NCI-H1436 treated with DMSO at 0.1 percent for 48 hours (cell line): ENCODE measurements at regions not wholly inside any gene's neighbourhood (a gene's known extent, or its start where the extent isn't known, plus 50 kb on each side); places are given as distances from the start of the nearest gene placed in this dataset.

Experiments
- DNase-seq: peaks from one replicate; lab custom pipeline; 2025; lab: John Stamatoyannopoulos, UW

DNA sequence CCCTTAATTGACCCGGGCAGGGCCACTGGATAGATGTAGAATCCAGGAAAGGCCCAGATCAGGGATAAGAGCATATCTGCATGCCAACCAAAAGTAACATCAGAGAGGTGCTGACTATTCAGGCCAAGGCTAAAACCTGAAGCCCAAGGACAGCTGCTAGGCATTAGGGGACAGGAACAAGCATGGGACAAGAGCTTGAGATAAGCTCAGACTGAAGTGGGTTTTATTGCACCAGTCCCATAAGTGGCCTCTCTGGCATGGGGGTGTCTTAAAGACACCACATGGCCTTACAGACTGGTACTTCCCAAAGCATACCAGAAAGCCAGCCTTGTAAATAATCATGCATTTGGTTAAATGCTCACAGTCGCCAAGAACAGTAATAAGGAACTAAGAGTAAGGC lies 376.1 kb downstream of the FBXW7 start:
- no peak for DNase-seq

DNA sequence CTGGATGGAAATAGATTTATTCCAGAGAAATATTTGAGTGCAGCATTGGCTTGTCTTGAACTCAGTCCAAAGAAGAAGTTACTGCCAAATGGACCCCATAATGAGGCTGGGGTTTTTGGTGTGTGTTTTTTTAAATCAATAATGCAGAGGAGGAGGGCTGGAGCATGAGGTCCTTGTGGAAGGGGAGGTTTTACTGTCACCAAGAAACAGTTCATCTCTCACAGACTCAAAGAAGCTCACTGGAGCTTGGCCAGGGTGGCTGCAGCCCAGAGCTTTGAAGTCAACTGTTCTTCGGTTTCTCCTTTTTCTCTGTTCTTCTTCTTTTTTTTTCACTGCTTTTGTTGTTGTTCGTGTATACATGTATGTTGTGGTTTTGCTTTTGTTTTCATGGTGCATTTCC lies 377.7 kb downstream of the FBXW7 start:
- DNase-seq = no peak

DNA sequence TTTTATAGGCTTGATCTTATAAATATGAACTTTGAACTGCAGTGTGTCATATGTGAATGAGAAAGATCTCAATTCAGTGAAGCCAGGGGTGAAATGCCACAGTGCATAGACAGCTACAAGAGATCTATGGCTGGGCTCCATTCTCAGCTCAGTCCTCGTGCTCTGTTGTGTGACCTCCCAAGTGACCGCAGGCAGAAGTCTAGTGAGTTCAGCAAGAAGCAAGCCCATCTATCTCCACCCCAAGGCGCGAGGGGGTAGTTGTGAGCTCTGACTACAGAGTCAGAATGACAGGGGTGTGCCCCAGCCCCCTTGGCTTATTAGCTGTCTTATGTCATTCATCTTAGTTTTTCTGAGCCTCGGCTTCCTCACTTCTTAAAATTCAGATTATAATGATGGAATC lies 378.3 kb downstream of the FBXW7 start:
- DNase-seq = no peak

DNA sequence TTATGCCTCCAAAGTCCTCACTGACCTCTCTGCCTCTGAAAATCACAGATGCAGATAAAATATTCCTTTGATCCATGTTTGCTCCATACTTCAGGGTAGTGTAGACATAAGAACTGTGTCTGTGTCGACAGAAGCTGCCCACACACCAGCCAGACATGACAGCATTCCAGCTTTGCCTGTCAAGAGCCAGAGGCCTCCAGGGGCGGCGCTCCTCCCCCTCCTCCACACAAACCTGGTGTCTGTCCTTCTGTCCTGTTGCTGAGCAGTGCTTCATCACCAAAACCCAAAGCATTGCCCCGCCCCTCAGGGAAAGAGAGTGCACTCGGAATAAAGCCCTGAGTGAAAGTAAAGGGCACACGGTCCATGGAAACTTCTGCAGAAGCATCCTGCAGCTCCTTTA lies 379.4 kb downstream of the FBXW7 start:
- no peak for DNase-seq

DNA sequence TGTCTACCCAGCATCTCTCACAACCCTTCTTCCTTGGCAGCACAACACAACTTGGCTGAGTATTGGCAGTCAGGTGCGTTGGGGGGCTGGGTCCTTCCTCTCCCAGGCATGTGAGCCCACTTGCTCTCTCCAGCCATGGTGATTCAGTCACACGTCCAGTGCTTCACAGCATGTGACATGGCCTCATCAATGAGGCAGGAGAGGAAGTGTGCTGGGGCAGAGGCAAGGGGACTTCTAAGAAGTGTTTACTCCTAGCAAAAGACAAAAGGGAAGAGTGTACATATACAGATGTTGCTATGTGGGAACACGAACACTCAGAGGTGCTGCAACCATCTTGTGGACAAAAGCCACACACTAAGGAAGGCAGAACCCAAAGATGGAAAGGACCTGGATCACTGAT lies 380.8 kb downstream of the FBXW7 start:
- DNase-seq = no peak

DNA sequence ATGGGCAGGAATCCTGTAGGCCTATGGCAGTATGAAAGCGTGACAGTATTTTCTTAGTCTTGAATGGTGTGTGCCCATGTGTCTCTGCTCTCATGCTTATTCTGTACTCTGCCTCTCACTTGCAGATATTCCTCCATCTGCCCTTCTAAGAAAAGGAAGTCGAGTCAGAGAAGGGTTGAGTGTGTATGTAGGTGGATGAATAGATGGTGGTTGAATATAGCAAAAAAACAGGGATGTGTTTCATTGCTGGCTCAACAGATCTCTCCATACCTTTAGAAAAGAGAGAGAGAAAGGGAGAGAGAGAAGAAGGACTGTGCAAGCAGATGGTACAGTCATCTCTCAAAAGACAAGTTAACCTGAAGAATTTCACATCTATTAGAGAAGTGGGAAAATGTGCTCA lies 381.5 kb downstream of the FBXW7 start:
- DNase-seq = no peak

DNA sequence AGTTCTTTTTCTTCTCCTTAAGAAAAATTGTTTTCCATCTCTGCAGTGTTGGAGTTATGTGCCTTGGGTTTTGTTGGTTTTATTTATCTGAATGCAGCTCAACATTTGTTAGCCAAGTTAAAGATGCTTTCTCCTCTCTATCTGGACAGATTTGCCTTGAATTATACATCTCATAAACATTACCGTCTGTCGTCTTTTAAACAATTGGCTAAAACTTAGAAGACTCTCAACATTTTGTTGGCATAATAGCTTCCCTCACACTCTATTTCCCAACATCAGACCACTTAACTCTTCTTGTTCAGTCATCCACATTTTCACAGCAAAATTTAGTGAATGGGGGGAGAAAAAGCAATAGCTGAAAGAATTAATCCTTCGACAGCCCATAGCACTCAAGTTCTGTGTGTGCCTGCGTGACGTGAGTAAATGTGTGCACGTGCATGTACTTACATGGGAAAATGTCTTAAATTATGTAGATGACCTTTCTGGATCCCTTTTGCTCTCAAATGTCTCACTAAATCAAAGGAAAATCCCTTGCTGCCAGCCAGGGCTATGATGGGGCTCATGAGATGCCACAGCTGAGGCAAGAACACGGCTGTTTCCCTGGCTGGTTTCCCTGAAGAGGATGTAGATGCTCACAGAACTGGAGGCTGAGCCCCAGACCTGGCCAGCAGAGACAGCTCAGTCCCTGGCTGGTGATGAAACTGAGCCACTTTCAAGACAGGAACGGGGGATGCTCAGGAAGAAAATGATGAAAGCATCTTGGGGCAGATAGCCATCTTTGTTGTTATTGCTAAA lies 382.2 kb downstream of the FBXW7 start:
- DNase-seq = no peak

DNA sequence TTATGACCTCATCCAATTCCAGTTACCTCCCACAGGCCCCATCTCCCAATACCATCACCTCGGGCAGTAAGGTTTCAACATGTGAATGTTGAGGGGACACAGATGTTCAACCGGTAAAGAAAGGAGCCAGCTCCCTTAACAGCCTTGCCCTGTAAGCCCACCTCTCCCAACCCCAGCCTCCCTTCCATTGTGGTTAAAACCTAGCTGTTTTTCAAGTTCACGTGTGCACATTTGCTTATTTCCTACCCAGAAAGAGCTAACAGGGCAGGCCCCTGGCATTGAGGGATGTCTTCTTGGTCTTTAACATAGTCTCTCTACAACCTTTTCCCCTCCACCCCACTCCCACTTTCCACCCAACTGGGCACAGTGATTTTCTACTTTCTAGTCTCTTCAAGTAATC lies 385.7 kb downstream of the FBXW7 start:
- no peak for DNase-seq

DNA sequence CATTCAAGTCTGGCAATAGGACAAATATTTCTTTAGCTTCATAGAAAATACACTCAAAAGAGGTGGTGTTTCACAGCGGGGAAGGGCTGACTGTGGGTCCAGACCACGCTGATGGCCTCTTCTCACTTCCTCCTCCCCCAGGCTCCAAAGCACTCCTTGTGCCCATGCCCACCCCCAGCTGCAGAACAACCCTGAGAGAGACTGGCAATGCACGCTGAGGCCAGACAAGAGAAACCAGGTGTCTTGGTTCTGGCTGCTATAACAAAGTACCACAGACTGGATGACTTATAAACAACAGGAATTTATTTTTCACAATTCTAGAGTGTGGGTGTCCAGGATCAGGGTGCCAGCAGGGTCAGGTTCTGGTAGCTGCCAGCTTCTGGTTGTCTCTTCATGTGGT lies 386.1 kb downstream of the FBXW7 start:
- DNase-seq = no peak

DNA sequence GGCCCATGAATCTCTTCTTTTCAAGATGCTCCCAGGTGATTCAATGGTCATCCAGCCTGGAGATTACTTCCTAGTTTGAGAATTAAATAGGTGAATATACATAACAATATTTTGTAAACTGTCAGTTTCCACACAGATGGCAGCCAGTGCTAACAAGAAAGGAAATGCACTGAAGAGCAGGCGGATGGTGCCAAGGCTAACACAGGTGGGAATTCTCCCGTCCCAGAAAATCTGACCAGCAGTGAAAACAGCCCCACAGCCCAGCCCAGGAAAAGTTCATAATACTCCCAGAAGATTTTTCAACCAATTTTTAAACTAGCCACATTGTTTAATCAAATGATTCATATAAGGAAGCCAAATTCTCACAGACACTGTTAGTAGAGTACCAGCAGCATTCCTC lies 387.2 kb upstream of the GATB start:
- DNase-seq = no peak

DNA sequence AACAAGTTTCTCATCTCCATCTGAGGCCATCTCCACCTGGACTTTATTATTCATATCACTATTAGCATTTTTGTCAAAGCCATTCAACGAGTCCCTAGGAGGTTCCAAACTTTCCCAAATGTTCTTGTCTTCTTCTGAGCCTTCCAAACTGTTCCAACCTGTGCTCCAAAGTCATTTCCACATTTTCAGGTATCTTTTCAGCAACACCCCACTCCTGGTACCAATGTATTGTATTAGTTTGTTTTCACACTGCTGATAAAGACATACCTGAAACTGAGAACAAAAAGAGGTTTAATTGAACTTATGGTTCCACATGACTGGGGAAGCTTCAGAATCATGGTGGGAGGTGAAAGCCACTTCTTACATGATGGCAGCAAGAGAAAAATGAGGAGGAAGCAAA lies 385.4 kb upstream of the GATB start:
- DNase-seq = no peak

DNA sequence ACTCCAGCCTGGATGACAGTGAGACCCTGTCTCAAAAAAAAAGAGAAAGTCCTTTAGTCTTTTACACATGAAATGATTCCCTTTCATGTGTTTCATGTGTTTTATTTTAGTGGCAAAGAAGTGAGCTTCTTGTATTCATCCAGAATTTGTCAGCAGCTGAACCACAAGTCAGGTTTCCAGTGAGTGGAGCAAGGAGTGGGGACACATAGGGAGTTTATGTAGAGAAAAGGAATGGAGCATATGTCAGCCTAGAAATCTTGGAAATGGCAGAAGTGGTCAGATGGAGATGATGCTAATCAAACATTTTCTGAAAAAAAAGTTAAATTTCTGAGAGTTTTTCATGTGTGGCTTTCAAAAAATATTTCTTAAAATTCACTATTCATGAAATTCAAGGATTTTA lies 383.0 kb upstream of the GATB start:
- DNase-seq = no peak

DNA sequence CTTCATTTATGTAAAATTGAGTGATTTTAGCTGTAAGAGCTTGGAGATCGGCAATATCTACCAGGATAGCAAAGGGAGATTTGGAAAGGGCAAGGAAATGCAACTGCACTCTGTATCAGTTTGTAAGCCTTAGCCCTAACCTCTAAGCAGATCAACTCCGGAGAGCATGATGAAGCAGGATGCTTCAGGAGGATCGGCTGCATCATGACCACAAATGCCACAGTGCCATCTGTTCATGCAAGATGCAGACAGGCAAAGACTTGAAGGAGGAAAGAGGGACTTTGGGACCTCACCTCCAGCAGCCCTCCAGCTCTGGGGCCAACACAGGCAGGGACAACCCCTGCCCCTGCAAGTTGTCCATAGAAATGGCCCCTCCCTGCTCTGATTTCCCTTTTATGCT lies 377.6 kb upstream of the GATB start:
- DNase-seq = no peak

DNA sequence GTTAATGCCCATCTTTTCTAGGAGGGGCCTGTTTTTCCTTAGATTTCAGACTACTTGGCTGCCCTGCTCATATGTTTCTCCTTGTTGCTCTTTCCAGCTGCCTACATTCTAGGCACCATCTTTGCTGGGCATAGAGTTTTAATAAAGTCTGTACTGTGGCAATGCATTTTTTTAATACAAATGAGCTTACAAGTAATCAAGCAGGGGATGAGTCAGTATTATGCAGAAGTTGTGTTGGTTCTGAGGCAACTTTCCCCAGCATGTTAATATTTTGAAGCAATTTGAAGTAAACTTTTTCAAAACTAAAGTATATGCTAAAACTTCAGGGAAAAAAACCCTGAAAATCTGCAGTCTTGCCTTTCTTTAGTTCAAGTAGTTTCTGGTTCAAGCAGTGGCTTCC lies 372.0 kb upstream of the GATB start:
- no peak for DNase-seq

DNA sequence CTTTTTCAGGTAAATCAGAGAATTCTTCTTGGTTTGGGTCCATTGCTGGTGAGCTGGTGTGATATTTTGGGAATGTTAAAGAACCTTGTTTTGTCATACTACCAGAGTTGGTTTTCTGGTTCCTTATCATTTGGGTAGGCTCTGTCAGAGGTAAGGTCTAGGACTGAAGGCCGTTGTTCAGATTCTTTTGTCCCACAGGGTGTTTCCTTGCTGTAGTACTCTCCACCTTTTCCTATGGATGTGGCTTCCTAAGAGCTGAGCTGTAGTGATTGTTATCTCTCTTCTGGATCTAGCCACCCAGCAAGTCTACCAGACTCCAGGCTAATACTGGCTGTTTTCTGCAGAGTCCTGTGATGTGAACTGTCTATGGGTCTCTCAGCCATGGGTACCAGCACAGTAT lies 367.5 kb upstream of the GATB start:
- DNase-seq = no peak

DNA sequence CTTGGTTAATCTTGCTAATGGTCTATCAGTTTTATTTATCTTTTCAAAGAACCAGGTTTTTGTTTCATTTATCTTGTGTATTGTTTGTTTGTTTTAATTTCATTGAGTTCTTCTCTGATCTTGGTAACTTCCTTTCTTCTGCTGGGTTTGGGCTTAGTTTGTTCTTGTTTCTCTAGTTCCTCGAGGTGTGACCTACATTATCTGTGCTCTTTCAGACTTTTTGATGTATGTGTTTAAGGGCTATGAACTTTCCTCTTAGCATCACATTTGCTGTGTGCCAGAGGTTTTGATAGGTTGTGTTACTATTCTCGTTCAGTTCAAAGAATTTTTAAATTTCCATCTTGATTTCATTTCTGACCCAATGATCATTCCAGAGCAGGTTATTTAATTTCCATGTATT lies 365.4 kb upstream of the GATB start:
- no peak for DNase-seq

DNA sequence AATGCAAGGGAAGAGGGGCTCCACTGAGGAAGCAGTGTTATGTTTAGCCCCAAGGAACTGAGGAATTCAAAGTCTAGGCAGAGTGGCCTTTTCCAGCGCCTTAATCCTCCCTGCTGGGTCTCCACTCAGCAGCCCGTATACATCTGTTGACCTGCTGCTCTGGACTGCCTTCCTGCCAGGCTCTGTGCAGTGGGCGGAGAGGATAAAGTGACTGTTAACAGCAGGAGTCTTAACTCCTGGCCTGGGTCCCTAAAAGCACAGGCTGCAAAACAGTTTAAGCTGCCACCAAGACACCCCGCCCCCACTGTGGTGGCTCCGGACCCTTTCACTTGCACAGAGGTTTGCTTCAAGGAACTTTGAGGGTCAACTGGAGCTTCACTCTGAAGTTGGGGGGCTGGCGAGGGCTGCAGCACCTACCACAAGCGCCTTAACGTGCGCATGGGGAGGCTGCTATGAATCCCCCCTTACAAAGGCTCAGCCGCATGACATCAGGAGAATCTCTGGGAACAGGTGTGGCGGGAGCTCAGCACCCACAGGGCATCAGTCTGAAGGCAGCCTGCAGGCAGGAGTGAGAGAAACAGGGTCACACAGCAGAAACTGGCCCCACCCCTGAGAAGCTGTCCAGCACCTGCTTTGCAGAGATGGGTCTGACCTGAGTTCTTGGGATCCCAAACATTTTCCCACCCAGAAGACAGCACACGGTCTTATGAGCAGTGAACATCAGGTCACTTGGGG lies 358.2 kb upstream of the GATB start:
- no peak for DNase-seq

DNA sequence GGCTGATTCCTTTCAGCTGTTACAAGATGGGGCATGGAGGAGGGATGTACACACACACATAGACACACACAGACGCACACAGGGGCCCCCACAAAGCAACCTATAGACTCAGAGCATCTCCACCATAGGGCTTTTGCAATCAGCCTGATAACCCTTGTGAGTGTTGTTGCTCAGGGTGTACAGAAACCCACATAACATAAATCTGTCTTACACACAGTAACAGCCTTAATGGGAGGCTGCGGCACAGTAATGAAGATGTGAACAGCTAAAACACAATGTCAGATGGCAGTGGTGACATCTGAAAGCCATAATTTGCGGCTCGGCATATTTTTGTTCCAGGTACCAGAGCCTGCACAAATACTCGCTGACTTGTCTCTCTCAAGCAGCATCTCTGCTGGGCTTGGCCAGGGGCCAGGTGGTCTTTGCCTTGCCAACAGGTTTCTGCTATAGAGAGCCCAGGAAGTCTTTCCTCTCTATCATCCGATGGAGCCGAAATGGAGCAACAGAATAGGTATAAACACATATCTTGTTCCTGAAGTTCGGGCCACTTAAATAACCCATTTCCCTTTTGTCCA lies 357.2 kb upstream of the GATB start:
- DNase-seq = no peak

DNA sequence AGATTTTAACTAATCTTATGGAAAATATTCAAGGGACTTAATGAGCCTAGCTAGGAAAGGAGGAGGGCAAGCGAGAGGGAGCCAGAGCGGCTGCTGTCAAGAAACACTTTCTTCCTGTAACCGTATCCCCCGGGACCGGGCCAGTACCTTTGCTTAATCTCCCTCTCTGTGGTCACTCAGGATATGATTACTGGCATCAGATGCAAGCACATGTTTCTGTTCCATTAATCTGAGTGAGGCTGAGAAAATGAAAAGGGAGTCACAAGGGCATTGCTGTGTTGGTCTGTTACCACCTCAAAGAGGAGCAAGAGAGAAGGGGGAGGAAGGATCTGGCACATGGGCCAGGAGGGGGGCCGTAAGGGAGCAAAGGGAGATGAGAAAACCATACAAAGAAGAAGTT lies 356.7 kb upstream of the GATB start:
- DNase-seq = no peak

DNA sequence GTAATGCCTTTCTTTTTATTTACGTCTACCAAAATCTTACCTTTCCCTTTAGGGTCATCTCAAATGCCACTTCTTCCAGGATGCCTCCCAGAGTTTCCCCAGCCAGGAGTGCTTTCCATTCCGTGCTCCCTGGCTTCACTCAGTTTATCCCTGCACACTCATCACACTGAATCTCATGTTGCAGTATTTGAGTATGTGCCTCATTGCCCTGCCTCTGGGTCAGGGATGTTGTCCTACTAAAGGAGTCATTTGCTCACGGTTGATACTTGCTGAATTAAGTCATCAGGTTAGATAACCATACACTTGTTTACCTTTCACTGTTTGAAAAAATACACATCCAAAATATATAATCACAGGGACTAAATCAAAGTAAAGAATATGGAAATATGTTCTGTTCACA lies 356.2 kb upstream of the GATB start:
- no peak for DNase-seq

DNA sequence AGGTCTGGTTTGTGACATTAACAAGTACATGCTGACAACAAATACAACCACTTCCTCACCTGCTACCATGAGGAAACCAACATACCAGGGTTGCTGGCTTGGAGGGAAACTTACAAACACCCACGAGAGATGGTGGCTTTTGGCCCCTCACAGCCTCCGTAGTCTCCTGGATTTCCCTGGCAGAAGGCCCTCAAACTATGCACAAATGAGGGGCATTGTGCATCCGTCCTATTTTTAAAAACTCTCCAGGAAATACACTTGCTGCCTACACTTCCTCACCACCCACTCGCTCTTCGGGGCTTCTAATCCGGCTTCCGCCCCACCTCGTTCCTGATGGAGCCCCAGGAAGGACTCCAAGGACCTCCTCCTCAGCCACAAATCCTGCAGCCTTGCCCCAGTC lies 355.0 kb upstream of the GATB start:
- no peak for DNase-seq

DNA sequence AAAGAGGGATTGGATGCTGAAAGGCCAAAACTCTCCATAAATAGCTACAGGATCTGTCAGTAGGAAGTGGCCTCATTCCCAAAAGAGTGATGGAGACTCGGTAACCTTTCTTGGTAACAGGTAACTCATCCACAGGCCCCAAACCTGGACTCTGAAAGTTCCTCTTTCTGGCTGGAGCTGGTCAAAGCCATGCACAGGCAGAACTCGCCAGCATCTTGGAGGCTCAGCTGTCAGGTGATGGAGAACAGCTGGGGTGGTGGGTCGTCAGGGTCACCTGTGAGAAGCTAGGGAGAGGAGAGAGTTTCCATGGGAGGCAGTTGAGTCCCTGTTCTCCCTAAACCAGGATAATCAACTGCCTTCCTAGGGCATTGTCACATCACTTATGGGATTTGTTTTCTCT lies 354.3 kb upstream of the GATB start:
- DNase-seq = no peak

DNA sequence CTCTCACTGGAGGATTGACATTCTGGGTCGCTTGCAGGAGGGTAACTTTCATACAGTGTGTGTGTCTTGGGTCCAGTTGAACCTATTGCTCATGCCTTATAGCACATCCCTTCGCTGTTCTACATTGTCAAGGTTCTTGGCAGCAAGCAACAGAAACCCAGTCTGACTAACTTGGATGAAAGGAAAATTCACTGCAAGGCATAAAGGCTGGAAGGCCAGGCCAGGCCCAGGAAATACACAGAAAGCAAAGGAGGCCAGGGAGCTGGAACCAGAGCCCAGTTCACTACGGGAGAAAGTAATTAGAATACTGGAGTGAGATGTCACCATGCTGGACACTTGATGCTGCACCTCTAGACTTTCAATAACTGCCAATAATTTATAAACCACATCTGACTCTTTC lies 353.8 kb upstream of the GATB start:
- DNase-seq = no peak

DNA sequence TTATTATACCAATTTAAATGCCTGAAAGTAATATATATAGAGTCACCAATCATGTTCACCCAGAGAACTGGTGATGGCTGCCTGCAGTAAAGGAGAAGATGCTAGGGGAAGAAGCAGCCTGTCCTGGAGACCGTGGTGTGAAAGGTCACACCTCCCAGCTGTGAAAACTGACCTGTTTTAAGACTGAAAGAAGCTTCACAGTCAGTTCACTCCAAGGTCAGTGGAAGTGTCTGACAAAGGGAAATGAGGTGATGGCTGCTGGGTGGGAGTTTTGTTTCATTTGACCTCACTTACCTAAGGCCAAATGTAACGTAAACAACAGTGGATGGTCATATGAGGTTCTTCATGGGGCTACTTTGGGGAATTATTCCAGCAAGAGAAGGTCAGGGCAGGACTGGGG lies 352.1 kb upstream of the GATB start:
- no peak for DNase-seq
